ENCODE measurements at regions not wholly inside any gene's neighbourhood (a gene's known extent, or its start where the extent isn't known, plus 50 kb on each side); places are given as distances from the start of the nearest gene placed in this dataset.

GRCh38 chr11:29452146-29452545 is 564.7 kb downstream of the KCNA4 start:
- H3K9me3 ChIP-seq (ENCODE audit: control insufficient read depth, insufficient read depth, low read depth, low read length), result no peaks in the 10 kb centered on the region
- no peak overlapping the region for H3K4me3 ChIP-seq (ENCODE audit: low read depth, low read length)
- H3K27ac ChIP-seq (ENCODE audit: extremely low read depth, low read depth, low read length), result no peak overlapping the region
- POLR2A ChIA-PET, result no interaction called here
- TF ChIP-seq ZNF391 (tag by site-specific recombination; IDR thresholded peaks at IDR 0.05; ENCODE audit: borderline replicate concordance, low read depth), result no peak
- no peak for TF ChIP-seq GLIS1 (tag by site-specific recombination; IDR thresholded peaks at IDR 0.05)
- H3K4me1 ChIP-seq (ENCODE audit: control insufficient read depth, insufficient read depth, low read length), result no peaks in the 10 kb centered on the region
- CTCF ChIA-PET, result no interaction called here
- H3K36me3 ChIP-seq (ENCODE audit: control insufficient read depth in 2 of 2, insufficient read depth in 1 of 2, low read length in 2 of 2), result no peaks in the 10 kb centered on the region

GRCh38 chr11:29449281-29450074 is 567.4 kb downstream of the KCNA4 start:
- CTCF ChIA-PET, result interaction anchor here (0.6 to 1.8 kb wide), 2 partner anchors 17 to 748 kb away, joined by 3 to 7 read pairs; no protein-coding TSS in a partner anchor
- POLR2A ChIA-PET, result no interaction called here
- TF ChIP-seq ZNF560 (tag by site-specific recombination; IDR thresholded peaks at IDR 0.05; ENCODE audit: borderline replicate concordance), result no peak
- no peak for TF ChIP-seq ZNF404 (tag by site-specific recombination; IDR thresholded peaks at IDR 0.05)
- TF ChIP-seq ZBTB7A (tag by site-specific recombination; IDR thresholded peaks at IDR 0.05; ENCODE audit: low read depth), result no peak
- TF ChIP-seq ZNF335 (tag by site-specific recombination; conservative IDR thresholded peaks at IDR 0.05), result no peak
- no peak for TF ChIP-seq KLF9 (tag by site-specific recombination; IDR thresholded peaks at IDR 0.05; ENCODE audit: low read depth)
- TF ChIP-seq ZBTB49 (tag by site-specific recombination; IDR thresholded peaks at IDR 0.05; ENCODE audit: low read depth), result no peak
- Histone ChIP-seq H3K27ac (ENCODE audit: extremely low read depth, low read depth, low read length) (no peak overlapping the region), H3K4me3 (ENCODE audit: low read depth, low read length) (no peak overlapping the region), H3K9me3 (ENCODE audit: control insufficient read depth, insufficient read depth, low read depth, low read length) (no peaks in the 10 kb centered on the region), H3K36me3 (ENCODE audit: control insufficient read depth in 2 of 2, insufficient read depth in 1 of 2, low read length in 2 of 2) (no peaks in the 10 kb centered on the region), H3K4me1 (ENCODE audit: control insufficient read depth, insufficient read depth, low read length) (no peaks in the 10 kb centered on the region)

DNA sequence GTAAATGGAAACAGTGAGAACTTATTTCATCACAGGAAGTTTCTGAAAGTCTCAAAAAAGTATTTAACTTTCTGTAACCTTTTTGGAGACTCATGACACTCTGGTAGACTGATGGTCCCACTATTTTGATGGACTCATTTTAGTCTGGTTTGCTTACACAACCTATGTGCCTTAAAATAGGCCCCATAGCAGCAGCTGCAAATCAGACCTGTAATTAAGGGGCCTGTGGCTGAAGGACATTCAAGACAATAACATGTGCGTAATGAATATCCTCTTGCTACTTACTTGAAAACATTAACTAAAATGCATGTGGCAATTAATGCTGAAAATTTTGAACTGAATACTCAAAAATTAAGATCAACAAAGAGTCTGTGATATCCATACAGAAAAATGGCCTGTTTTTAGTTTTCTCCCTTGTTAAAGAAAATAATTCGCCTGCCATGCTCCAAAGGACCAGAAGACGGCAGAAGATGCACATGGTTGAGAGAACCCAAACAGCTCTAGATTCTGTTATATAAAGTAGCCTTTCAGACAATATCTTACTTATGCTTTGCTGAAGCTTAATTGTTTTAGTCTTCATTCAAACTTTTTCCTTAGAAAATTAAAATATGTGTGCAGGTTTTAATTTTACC is 568.5 kb downstream of the KCNA4 start:
- H3K4me1 ChIP-seq (ENCODE audit: control insufficient read depth, insufficient read depth, low read length), result no peaks in the 10 kb centered on the region
- CTCF ChIA-PET, result interaction anchor here (0.8 to 1.0 kb wide), 2 partner anchors 15 to 896 kb away, joined by 3 read pairs; no protein-coding TSS in a partner anchor
- POLR2A ChIA-PET, result no interaction called here
- no peaks in the 10 kb centered on the region for H3K9me3 ChIP-seq (ENCODE audit: control insufficient read depth, insufficient read depth, low read depth, low read length)
- no peak overlapping the region for H3K27ac ChIP-seq (ENCODE audit: extremely low read depth, low read depth, low read length)
- no peaks in the 10 kb centered on the region for H3K36me3 ChIP-seq (ENCODE audit: control insufficient read depth in 2 of 2, insufficient read depth in 1 of 2, low read length in 2 of 2)
- no peak overlapping the region for H3K4me3 ChIP-seq (ENCODE audit: low read depth, low read length)
- TF ChIP-seq ZNF426 (tag by site-specific recombination; IDR thresholded peaks at IDR 0.05) (no peak), ELK4 (IDR thresholded peaks at IDR 0.05; ENCODE audit: borderline replicate concordance, low read depth, low read length) (no peak), ZNF391 (tag by site-specific recombination; IDR thresholded peaks at IDR 0.05; ENCODE audit: borderline replicate concordance, low read depth) (no peak), SCRT1 (tag by site-specific recombination; IDR thresholded peaks at IDR 0.05; ENCODE audit: borderline replicate concordance) (no peak), ZNF776 (tag by site-specific recombination; IDR thresholded peaks at IDR 0.05; ENCODE audit: borderline replicate concordance) (no peak), ZBTB44 (tag by site-specific recombination; IDR thresholded peaks at IDR 0.05) (no peak), ZNF777 (tag by site-specific recombination; IDR thresholded peaks at IDR 0.05; ENCODE audit: borderline replicate concordance) (no peak), ZNF2 (tag by site-specific recombination; IDR thresholded peaks at IDR 0.05) (no peak)
- TF ChIP-seq, protein P1, sequence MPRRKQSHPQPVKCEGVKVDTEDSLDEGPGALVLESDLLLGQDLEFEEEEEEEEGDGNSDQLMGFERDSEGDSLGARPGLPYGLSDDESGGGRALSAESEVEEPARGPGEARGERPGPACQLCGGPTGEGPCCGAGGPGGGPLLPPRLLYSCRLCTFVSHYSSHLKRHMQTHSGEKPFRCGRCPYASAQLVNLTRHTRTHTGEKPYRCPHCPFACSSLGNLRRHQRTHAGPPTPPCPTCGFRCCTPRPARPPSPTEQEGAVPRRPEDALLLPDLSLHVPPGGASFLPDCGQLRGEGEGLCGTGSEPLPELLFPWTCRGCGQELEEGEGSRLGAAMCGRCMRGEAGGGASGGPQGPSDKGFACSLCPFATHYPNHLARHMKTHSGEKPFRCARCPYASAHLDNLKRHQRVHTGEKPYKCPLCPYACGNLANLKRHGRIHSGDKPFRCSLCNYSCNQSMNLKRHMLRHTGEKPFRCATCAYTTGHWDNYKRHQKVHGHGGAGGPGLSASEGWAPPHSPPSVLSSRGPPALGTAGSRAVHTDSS (tag by site-specific recombination; IDR thresholded peaks at IDR 0.05), result no peak
- TF ChIP-seq, protein P2, sequence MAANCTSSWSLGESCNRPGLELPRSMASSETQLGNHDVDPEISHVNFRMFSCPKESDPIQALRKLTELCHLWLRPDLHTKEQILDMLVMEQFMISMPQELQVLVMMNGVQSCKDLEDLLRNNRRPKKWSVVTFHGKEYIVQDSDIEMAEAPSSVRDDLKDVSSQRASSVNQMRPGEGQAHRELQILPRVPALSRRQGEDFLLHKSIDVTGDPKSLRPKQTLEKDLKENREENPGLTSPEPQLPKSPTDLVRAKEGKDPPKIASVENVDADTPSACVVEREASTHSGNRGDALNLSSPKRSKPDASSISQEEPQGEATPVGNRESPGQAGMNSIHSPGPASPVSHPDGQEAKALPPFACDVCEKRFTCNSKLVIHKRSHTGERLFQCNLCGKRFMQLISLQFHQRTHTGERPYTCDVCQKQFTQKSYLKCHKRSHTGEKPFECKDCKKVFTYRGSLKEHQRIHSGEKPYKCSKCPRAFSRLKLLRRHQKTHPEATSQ (tag by site-specific recombination; IDR thresholded peaks at IDR 0.05), result no peak
- TF ChIP-seq, protein P3, sequence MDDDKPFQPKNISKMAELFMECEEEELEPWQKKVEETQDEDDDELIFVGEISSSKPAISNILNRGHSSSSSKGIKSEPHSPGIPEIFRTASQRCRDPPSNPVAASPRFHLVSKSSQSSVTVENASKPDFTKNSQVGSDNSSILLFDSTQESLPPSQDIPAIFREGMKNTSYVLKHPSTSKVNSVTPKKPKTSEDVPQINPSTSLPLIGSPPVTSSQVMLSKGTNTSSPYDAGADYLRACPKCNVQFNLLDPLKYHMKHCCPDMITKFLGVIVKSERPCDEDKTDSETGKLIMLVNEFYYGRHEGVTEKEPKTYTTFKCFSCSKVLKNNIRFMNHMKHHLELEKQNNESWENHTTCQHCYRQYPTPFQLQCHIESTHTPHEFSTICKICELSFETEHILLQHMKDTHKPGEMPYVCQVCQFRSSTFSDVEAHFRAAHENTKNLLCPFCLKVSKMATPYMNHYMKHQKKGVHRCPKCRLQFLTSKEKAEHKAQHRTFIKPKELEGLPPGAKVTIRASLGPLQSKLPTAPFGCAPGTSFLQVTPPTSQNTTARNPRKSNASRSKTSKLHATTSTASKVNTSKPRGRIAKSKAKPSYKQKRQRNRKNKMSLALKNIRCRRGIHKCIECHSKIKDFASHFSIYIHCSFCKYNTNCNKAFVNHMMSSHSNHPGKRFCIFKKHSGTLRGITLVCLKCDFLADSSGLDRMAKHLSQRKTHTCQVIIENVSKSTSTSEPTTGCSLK (tag by site-specific recombination; IDR thresholded peaks at IDR 0.05), result no peak
